Panc1 (cell line): ENCODE measurements at regions not wholly inside any gene's neighbourhood (a gene's known extent, or its start where the extent isn't known, plus 50 kb on each side); places are given as distances from the start of the nearest gene placed in this dataset.

Experiments used
- CTCF ChIP-seq: fragments of 450-650 bp; IDR thresholded peaks from 2 replicates; pipeline ENCODE4 v1.5.1; 2017; ENCODE audit warnings: mild to moderate bottlenecking
- POLR2AphosphoS5 ChIP-seq: IDR thresholded peaks from 2 replicates; pipeline ENCODE4 v1.6.1; 2012; ENCODE audit warnings: mild to moderate bottlenecking, low read depth, low read length, moderate library complexity

GRCh38 chr14:62156052-62156451 is 393.8 kb downstream of the SNAPC1 start:
- TF ChIP-seq CTCF = no peak
- TF ChIP-seq POLR2AphosphoS5 = no peak
